H1 (cell line): ENCODE measurements at regions not wholly inside any gene's neighbourhood (a gene's known extent, or its start where the extent isn't known, plus 50 kb on each side); places are given as distances from the start of the nearest gene placed in this dataset.

Source experiments
- EP300 ChIP-seq, 2 experiments: IDR thresholded peaks; 1 replicate in 1 of 2; 2 replicates in 1 of 2; pipeline ENCODE4 v1.6.1; 2011 to 2012; ENCODE audit warnings: low read depth in 2 of 2, low read length in 2 of 2, mild to moderate bottlenecking in 2 of 2, borderline replicate concordance in 1 of 2, inconsistent platforms in 1 of 2, moderate library complexity in 1 of 2
- MAX ChIP-seq: IDR thresholded peaks from 2 replicates; pipeline ENCODE4 v1.6.1; 2012; ENCODE audit warnings: inconsistent platforms
- SP4 ChIP-seq: IDR thresholded peaks from 2 replicates; pipeline ENCODE4 v1.6.1; 2012; ENCODE audit warnings: low read length, inconsistent platforms

- TF ChIP-seq EP300 (IDR thresholded peaks at IDR 0.05; ENCODE audit: borderline replicate concordance in 1 of 2, low read depth in 2 of 2, low read length in 2 of 2) (no peak), MAX (no peak), SP4 (no peak)
Observed at GRCh38 chr13:62357887-62358645, 942.4 kb upstream of the PCDH20 start (continued).
